Retinal pigment epithelial cell (primary cell): ENCODE measurements at regions not wholly inside any gene's neighbourhood (a gene's known extent, or its start where the extent isn't known, plus 50 kb on each side); places are given as distances from the start of the nearest gene placed in this dataset.

Experiments used
- DNase-seq: peaks from one replicate; pipeline ENCODE4 v3.0.0-alpha.2; 2010; ENCODE audit warnings: low read depth
- H3K4me3 ChIP-seq: 2 replicates; pipeline ENCODE4 v1.5.1; 2011; ENCODE audit warnings: mild to moderate bottlenecking, low read length, control low read depth, moderate library complexity
- TF ChIP-seq, protein P1 (sequence below): conservative IDR thresholded peaks from 2 replicates; pipeline ENCODE4 v1.5.1; 2011; ENCODE audit warnings: low read depth, low read length, control low read depth, inconsistent platforms

DNA sequence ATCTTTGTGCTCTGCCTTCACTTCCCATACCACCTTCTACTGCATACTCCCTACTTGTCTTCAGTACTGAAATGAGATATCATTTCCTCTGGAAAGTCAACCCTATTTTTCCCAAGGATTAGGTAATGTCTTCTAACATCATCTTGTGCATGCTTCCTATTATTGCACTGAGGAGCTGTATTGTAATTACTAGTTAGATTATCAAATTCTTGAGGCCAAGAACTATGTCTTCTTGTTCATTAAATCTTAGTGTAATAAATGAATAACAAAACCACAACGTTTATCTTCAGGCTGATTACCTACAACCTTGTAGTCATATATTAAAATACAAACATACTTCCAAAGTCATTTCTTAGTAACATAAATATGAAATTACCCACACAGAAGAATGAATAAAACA lies 87.9 kb upstream of the POU5F2 start:
- TF ChIP-seq, protein P1, sequence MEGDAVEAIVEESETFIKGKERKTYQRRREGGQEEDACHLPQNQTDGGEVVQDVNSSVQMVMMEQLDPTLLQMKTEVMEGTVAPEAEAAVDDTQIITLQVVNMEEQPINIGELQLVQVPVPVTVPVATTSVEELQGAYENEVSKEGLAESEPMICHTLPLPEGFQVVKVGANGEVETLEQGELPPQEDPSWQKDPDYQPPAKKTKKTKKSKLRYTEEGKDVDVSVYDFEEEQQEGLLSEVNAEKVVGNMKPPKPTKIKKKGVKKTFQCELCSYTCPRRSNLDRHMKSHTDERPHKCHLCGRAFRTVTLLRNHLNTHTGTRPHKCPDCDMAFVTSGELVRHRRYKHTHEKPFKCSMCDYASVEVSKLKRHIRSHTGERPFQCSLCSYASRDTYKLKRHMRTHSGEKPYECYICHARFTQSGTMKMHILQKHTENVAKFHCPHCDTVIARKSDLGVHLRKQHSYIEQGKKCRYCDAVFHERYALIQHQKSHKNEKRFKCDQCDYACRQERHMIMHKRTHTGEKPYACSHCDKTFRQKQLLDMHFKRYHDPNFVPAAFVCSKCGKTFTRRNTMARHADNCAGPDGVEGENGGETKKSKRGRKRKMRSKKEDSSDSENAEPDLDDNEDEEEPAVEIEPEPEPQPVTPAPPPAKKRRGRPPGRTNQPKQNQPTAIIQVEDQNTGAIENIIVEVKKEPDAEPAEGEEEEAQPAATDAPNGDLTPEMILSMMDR = no peak
- H3K4me3 ChIP-seq = no peak overlapping the region
- DNase-seq = no peak

- no peak for DNase-seq
- H3K4me3 ChIP-seq = no peak overlapping the region
- TF ChIP-seq, protein P1 = no peak
These were observed 80.6 kb upstream of the POU5F2 start for GRCh38 chr5:93821891-93822415.

- TF ChIP-seq, protein P1 = no peak
- H3K4me3 ChIP-seq = no peak overlapping the region
- no peak for DNase-seq
These were observed 78.3 kb upstream of the POU5F2 start for GRCh38 chr5:93819668-93820067.

DNA sequence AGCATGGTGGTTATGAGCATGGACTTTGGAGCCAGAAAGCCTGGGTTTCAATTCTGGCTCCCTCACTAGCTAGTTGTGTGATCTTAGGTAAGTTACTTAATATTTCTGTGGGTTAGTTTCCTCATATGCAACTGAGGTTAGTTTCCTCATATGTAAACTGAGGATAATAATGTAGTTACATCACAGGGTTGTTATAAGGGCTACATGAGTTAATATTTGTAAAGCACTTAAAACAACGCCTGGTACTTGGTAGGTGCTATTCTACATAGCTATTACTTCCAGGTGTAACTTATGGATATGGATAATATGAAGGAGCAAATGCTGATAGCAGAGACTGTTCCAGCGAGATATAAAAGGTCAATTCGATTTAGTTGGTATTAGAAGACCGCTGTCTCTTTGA lies 69.4 kb upstream of the POU5F2 start:
- no peak overlapping the region for H3K4me3 ChIP-seq
- no peak for DNase-seq
- TF ChIP-seq, protein P1 = no peak

GRCh38 chr5:93809430-93809829 lies 68.0 kb upstream of the POU5F2 start:
- DNase-seq = no peak
- H3K4me3 ChIP-seq = no peak overlapping the region
- TF ChIP-seq, protein P1 = no peak

DNA sequence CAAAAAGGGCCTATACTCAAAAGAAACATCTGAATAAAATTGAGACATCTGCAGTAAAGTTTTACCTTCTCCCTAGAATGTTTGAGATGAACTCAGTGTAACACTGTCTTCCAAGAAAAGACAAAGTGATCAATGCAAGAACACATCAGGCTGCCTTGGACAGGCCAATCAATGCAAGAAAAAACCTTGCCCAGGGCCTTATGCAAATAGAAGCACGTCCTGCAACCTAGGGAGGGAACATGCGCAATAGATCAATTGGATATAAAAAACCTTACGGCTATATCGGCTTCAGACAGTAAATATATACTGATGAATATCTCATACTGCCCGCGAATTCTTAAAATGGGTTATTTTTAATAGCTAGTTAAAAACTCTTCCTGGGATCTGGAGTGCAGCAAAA lies 66.4 kb upstream of the POU5F2 start:
- TF ChIP-seq, protein P1 = no peak
- no peak overlapping the region for H3K4me3 ChIP-seq
- no peak for DNase-seq

GRCh38 chr5:93805616-93806379 lies 64.4 kb upstream of the POU5F2 start:
- H3K4me3 ChIP-seq = no peak overlapping the region
- TF ChIP-seq, protein P1 = no peak
- no peak for DNase-seq
